ENCODE measurements at regions not wholly inside any gene's neighbourhood (a gene's known extent, or its start where the extent isn't known, plus 50 kb on each side); places are given as distances from the start of the nearest gene placed in this dataset.

DNA sequence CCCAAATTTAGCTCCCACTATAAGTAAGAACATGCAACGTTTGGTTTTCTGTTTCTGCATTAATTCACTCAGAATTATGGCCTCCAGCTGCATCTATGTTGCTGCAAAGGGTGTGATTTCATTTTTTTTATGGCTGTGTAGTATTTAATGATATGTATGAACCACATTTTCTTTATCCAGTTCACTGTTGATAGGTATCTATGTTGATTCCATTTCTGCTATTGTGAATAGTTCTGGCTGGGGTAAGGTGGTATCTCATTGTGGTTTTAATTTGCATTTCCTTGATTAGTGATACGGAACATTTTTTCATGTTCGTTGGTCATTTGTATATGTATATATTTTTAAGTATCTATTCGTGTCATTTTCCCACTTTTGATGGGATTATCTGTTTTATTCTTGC, 674.3 kb downstream of the NUP35 start:
- TF ChIP-seq CTCF (IDR thresholded peaks at IDR 0.05; ENCODE audit: poor library complexity, severe bottlenecking): no peak
- TF ChIP-seq, protein P1, sequence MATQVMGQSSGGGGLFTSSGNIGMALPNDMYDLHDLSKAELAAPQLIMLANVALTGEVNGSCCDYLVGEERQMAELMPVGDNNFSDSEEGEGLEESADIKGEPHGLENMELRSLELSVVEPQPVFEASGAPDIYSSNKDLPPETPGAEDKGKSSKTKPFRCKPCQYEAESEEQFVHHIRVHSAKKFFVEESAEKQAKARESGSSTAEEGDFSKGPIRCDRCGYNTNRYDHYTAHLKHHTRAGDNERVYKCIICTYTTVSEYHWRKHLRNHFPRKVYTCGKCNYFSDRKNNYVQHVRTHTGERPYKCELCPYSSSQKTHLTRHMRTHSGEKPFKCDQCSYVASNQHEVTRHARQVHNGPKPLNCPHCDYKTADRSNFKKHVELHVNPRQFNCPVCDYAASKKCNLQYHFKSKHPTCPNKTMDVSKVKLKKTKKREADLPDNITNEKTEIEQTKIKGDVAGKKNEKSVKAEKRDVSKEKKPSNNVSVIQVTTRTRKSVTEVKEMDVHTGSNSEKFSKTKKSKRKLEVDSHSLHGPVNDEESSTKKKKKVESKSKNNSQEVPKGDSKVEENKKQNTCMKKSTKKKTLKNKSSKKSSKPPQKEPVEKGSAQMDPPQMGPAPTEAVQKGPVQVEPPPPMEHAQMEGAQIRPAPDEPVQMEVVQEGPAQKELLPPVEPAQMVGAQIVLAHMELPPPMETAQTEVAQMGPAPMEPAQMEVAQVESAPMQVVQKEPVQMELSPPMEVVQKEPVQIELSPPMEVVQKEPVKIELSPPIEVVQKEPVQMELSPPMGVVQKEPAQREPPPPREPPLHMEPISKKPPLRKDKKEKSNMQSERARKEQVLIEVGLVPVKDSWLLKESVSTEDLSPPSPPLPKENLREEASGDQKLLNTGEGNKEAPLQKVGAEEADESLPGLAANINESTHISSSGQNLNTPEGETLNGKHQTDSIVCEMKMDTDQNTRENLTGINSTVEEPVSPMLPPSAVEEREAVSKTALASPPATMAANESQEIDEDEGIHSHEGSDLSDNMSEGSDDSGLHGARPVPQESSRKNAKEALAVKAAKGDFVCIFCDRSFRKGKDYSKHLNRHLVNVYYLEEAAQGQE (IDR thresholded peaks at IDR 0.05; ENCODE audit: borderline replicate concordance): no peak
- TF ChIP-seq EZH2 (IDR thresholded peaks at IDR 0.05; ENCODE audit: borderline replicate concordance, insufficient read depth, low read length, poor library complexity, severe bottlenecking): no peak
- TF ChIP-seq POLR2AphosphoS5 (IDR thresholded peaks at IDR 0.05): no peak
- TF ChIP-seq SMC3 (conservative IDR thresholded peaks at IDR 0.05; ENCODE audit: poor library complexity): no peak
- TF ChIP-seq RAD21 (conservative IDR thresholded peaks at IDR 0.05): no peak
- no peak for TF ChIP-seq EP300 (conservative IDR thresholded peaks at IDR 0.05; ENCODE audit: poor library complexity, severe bottlenecking)
